GM12878 (cell line): ENCODE measurements at regions not wholly inside any gene's neighbourhood (a gene's known extent, or its start where the extent isn't known, plus 50 kb on each side); places are given as distances from the start of the nearest gene placed in this dataset.

Source experiments
- ATAC-seq: fragments of 200-7000 bp; cut with Tn5 transposase; 3 replicates; pipeline ENCODE4 v1.9.1; 2020; ENCODE audit warnings: mild to moderate bottlenecking, moderate library complexity
- BruUV-seq: library from RNA; stranded (reverse); fragments of 400-500 nt; replicated peaks from 2 replicates; lab custom pipeline; 2021; lab: Mats Ljungman, UMichigan
- CTCF ChIA-PET: fragments of 300-600 bp; sonication (Branson Sonifier 250); formaldehyde crosslinking; extraction: SDS; loops from one replicate; lab custom pipeline; 2021; ENCODE audit warnings: inconsistent platforms; lab: Yijun Ruan, JAX
- POLR2A ChIA-PET: fragments of 350-600 bp; formaldehyde crosslinking; extraction: SDS; loops from one replicate; lab custom pipeline; 2021; ENCODE audit warnings: inconsistent platforms; lab: Charles Lee
- RAD21 ChIA-PET: fragments of 300-600 bp; sonication (Branson Sonifier 250); formaldehyde crosslinking; loops from one replicate; lab custom pipeline; 2023; ENCODE audit warnings: antibody characterized with exemption; ENCODE audit not compliant: unreplicated experiment; lab: Charles Lee
- SMC1A ChIA-PET: fragments of 300-600 bp; sonication (Branson Sonifier 250); formaldehyde crosslinking; loops from one replicate; lab custom pipeline; 2023; ENCODE audit not compliant: unreplicated experiment, uncharacterized antibody; lab: Charles Lee
- DNase-seq: peaks from one replicate; pipeline ENCODE4 v3.0.0-alpha.2; 2011; ENCODE audit warnings: low read depth, low spot score
- FAIRE-seq: peaks from 3 replicates; lab custom pipeline; 2011; peaks lifted over from hg19 to GRCh38; lab: Jason Lieb, UNC
- H2AFZ ChIP-seq: 2 replicates; pipeline ENCODE4 v1.6.0; 2011; ENCODE audit warnings: low read depth, low read length, control low read depth; ENCODE audit not compliant: control insufficient read depth
- H3K27ac ChIP-seq: 2 replicates; pipeline ENCODE4 v1.5.1; 2011; ENCODE audit warnings: control low read depth; ENCODE audit not compliant: control insufficient read depth, insufficient read depth
- H3K27me3 ChIP-seq, 2 experiments: replicated peaks in 1 of 2; 2 replicates each; pipeline versions ENCODE4 v1.6.0 to v1.6.1; 2011; ENCODE audit warnings: low read length in 1 of 2; ENCODE audit not compliant: control insufficient read depth in 2 of 2, insufficient read depth in 2 of 2
- H3K36me3 ChIP-seq, 2 experiments: 2 replicates each; pipeline ENCODE4 v1.5.1; 2011; ENCODE audit warnings: low read length in 1 of 2; ENCODE audit not compliant: control insufficient read depth in 2 of 2, insufficient read depth in 2 of 2
- H3K4me1 ChIP-seq: 2 replicates; pipeline ENCODE4 v1.6.1; 2011; ENCODE audit warnings: mild to moderate bottlenecking, low read length, moderate library complexity, mixed read lengths; ENCODE audit not compliant: control insufficient read depth, insufficient read depth
- H3K4me2 ChIP-seq: 2 replicates; pipeline ENCODE4 v1.6.0; 2011; ENCODE audit warnings: control low read depth; ENCODE audit not compliant: control insufficient read depth, insufficient read depth
- H3K4me3 ChIP-seq: fragments of 200-600 bp; sonication (generic); 2 replicates; pipeline ENCODE4 v1.5.1; 2016
- H3K79me2 ChIP-seq: 2 replicates; pipeline ENCODE4 v1.6.0; 2011; ENCODE audit warnings: low read length; ENCODE audit not compliant: control insufficient read depth, insufficient read depth
- H3K9ac ChIP-seq: 2 replicates; pipeline ENCODE4 v1.8.0; 2011; ENCODE audit warnings: low read length, control low read depth, mixed read lengths; ENCODE audit not compliant: control insufficient read depth, insufficient read depth
- H3K9me3 ChIP-seq: replicated peaks from 3 replicates; pipeline ENCODE4 v1.5.1; 2011; ENCODE audit warnings: mild to moderate bottlenecking, low read length; ENCODE audit not compliant: control insufficient read depth, insufficient read depth
- H4K20me1 ChIP-seq: 2 replicates; pipeline ENCODE4 v1.6.0; 2011; ENCODE audit not compliant: control insufficient read depth, insufficient read depth
- E2F4 ChIP-seq: IDR thresholded peaks from 2 replicates; pipeline ENCODE4 v1.6.1; 2012; ENCODE audit warnings: low read depth, low read length, improper control_type of control experiment
- EP300 ChIP-seq, 2 experiments: fragments of 150-350 bp in 1 of 2; IDR thresholded peaks; 2 replicates each; pipeline ENCODE4 v1.6.1; 2011 to 2012; ENCODE audit warnings: low read depth in 2 of 2, low read length in 2 of 2, borderline replicate concordance in 1 of 2, improper control_type of control experiment in 1 of 2, inconsistent platforms in 1 of 2; ENCODE audit not compliant: control insufficient read depth in 1 of 2
- ESRRA ChIP-seq: IDR thresholded peaks from 2 replicates; pipeline ENCODE4 v1.6.1; 2012; ENCODE audit warnings: mild to moderate bottlenecking, low read length, improper control_type of control experiment
- HCFC1 ChIP-seq: fragments of 150-350 bp; IDR thresholded peaks from 2 replicates; pipeline ENCODE4 v1.6.1; 2014; ENCODE audit warnings: low read length
- HDAC6 ChIP-seq: fragments of 200-600 bp; sonication (generic); IDR thresholded peaks from one replicate; pipeline ENCODE4 v1.8.0; 2017; ENCODE audit warnings: antibody characterized with exemption; ENCODE audit not compliant: unreplicated experiment
- HDGF ChIP-seq: fragments of 450-650 bp; IDR thresholded peaks from 2 replicates; pipeline ENCODE4 v1.6.1; 2016; ENCODE audit warnings: antibody characterized with exemption
- KAT2A ChIP-seq: conservative IDR thresholded peaks from 2 replicates; pipeline ENCODE4 v1.6.1; 2011; ENCODE audit warnings: low read depth, low read length; ENCODE audit not compliant: control insufficient read depth
- KLF5 ChIP-seq: fragments of 450-650 bp; IDR thresholded peaks from 2 replicates; pipeline ENCODE4 v1.6.1; 2014; ENCODE audit warnings: mild to moderate bottlenecking; ENCODE audit not compliant: partially characterized antibody
- NFYB ChIP-seq: IDR thresholded peaks from 2 replicates; pipeline ENCODE4 v1.6.1; 2011; ENCODE audit warnings: low read depth, mild to moderate bottlenecking, low read length, improper control_type of control experiment, moderate library complexity; ENCODE audit not compliant: insufficient read depth
- ZNF207 ChIP-seq: fragments of 450-650 bp; IDR thresholded peaks from 2 replicates; pipeline ENCODE4 v1.6.1; 2014; ENCODE audit warnings: antibody characterized with exemption, mild to moderate bottlenecking, borderline replicate concordance
- WGBS: methylation state at CpG from one replicate; pipeline ENCODE4 v1.1.6; 2016; ENCODE audit warnings: low lambda C conversion rate; ENCODE audit not compliant: insufficient replicate concordance, insufficient coverage; ENCODE audit errors: missing lambda C conversion rate; 5-methylcytosine and 5-hydroxymethylcytosine counted together
- in situ Hi-C: fragments of 300-500 bp; cut with MboI; formaldehyde crosslinking; loops from 9 replicates; pipeline ENCODE4 v1.14.3; 2018; ENCODE audit warnings: mixed read lengths
- intact Hi-C: fragments of 100-400 bp; cut with micrococcal nuclease; formaldehyde crosslinking; loops from one replicate; pipeline ENCODE4 v1.14.2; 2022; ENCODE audit not compliant: unreplicated experiment
- TF ChIP-seq, protein P1 (sequence below): fragments of 450-650 bp; IDR thresholded peaks from 2 replicates; pipeline ENCODE4 v1.6.1; 2018; ENCODE audit warnings: mild to moderate bottlenecking, low read depth, moderate library complexity; ENCODE audit not compliant: partially characterized antibody

- ChIA-PET SMC1A (no interaction called here), CTCF (no interaction called here), RAD21 (no interaction called here), POLR2A (interaction anchor here (0.7 kb wide), 1 partner anchor 229 kb away, joined by 3 read pairs; no protein-coding TSS in a partner anchor)
- Histone ChIP-seq H2AFZ (no peak overlapping the region), H3K4me1 (no peaks in the 10 kb centered on the region), H3K4me3 (no peak overlapping the region), H3K27ac (no peak overlapping the region), H3K27me3 (no peaks in the 10 kb centered on the region), H3K36me3 (no peaks in the 10 kb centered on the region), H3K79me2 (no peaks in the 10 kb centered on the region), H3K9ac (no peak overlapping the region), H4K20me1 (no peaks in the 10 kb centered on the region), H3K4me2 (no peak overlapping the region), H3K9me3 (no peaks in the 10 kb centered on the region)
- FAIRE-seq: no peak
- no peak for DNase-seq
- no TSS peak for BruUV-seq
- no peak for ATAC-seq
- intact Hi-C loops (no loop called here), in situ Hi-C loops (no loop called here)
- 6% methylated on average over 1 of the region's 1 CpG for WGBS
- no peak for TF ChIP-seq KLF5
Measured at GRCh38 chr9:7367726-7368125, 431.9 kb downstream of the DMAC1 start.

GRCh38 chr9:7366121-7366520 is 433.5 kb downstream of the DMAC1 start:
- no peak overlapping the region for H3K27ac ChIP-seq
- WGBS: 36% methylated on average over 1 of the region's 1 CpG
- CTCF ChIA-PET: no interaction called here
- H3K27me3 ChIP-seq: no peaks in the 10 kb centered on the region
- no peaks in the 10 kb centered on the region for H3K4me1 ChIP-seq
- H3K4me3 ChIP-seq: no peak overlapping the region
- FAIRE-seq (no peak), ATAC-seq (no peak)
- no peak for TF ChIP-seq EP300 (IDR thresholded peaks at IDR 0.05; ENCODE audit: borderline replicate concordance in 1 of 2, control insufficient read depth in 1 of 2, low read depth in 2 of 2, low read length in 2 of 2)
- TF ChIP-seq HDAC6: no peak
- TF ChIP-seq ZNF207: no peak
- TF ChIP-seq KLF5: no peak
- TF ChIP-seq HCFC1: no peak
- no peak for TF ChIP-seq E2F4
- TF ChIP-seq KAT2A: no peak
- TF ChIP-seq, protein P1, sequence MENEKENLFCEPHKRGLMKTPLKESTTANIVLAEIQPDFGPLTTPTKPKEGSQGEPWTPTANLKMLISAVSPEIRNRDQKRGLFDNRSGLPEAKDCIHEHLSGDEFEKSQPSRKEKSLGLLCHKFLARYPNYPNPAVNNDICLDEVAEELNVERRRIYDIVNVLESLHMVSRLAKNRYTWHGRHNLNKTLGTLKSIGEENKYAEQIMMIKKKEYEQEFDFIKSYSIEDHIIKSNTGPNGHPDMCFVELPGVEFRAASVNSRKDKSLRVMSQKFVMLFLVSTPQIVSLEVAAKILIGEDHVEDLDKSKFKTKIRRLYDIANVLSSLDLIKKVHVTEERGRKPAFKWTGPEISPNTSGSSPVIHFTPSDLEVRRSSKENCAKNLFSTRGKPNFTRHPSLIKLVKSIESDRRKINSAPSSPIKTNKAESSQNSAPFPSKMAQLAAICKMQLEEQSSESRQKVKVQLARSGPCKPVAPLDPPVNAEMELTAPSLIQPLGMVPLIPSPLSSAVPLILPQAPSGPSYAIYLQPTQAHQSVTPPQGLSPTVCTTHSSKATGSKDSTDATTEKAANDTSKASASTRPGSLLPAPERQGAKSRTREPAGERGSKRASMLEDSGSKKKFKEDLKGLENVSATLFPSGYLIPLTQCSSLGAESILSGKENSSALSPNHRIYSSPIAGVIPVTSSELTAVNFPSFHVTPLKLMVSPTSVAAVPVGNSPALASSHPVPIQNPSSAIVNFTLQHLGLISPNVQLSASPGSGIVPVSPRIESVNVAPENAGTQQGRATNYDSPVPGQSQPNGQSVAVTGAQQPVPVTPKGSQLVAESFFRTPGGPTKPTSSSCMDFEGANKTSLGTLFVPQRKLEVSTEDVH: no peak
- TF ChIP-seq NFYB: no peak
- TF ChIP-seq HDGF: no peak
- TF ChIP-seq ESRRA: no peak
- TF ChIP-seq, all 136 proteins: peak for 0
- DNase-seq: no peak
- no peaks in the 10 kb centered on the region for H4K20me1 ChIP-seq
- H3K9ac ChIP-seq: no peak overlapping the region
- in situ Hi-C loops (no loop called here), intact Hi-C loops (no loop called here)
- no peaks in the 10 kb centered on the region for H3K79me2 ChIP-seq
- no peak overlapping the region for H3K4me2 ChIP-seq
- H2AFZ ChIP-seq: no peak overlapping the region
- no peaks in the 10 kb centered on the region for H3K9me3 ChIP-seq
- no TSS peak for BruUV-seq
- RAD21 ChIA-PET: interaction anchor here (0.6 kb wide), 1 partner anchor 472 kb away, joined by 3 read pairs; no protein-coding TSS in a partner anchor
- SMC1A ChIA-PET: interaction anchor here (0.9 kb wide), 1 partner anchor 9 kb away, joined by 3 read pairs; no protein-coding TSS in a partner anchor
- POLR2A ChIA-PET: interaction anchor here (0.6 kb wide), 1 partner anchor 68 kb away, joined by 8 read pairs; no protein-coding TSS in a partner anchor
- H3K36me3 ChIP-seq: no peaks in the 10 kb centered on the region
